Stimulated activated CD4-positive, alpha-beta T cell treated with anti-CD3 and anti-CD28 coated beads, Interleukin-4, amount 100 ng/mL, for 4 hours (primary cell): ENCODE measurements at regions not wholly inside any gene's neighbourhood (a gene's known extent, or its start where the extent isn't known, plus 50 kb on each side); places are given as distances from the start of the nearest gene placed in this dataset.

Experiments used
- DNase-seq, 2 experiments: peaks; one replicate each; pipeline ENCODE4 v3.0.0-alpha.2; 2020

DNA sequence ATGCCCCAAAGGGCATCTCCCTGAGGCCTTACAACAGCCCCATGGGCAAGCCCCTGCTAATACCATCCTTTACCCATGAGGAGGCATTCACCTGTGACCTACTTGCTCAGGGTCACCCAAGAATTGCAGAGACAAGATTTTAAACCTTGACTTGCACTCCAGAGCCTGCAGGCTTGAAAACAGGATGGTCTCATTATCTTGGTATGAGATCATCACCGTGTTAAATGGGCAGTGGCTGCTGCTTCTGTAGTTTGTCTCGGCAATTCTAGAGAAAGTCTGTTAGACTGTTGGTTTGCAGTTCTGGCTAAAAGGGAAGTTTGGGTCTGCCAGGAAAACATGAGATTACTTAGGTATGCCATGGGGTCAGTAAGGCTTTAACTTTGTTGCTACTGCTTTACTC, 698.9 kb downstream of the GALR1 start:
- no peak for DNase-seq

DNA sequence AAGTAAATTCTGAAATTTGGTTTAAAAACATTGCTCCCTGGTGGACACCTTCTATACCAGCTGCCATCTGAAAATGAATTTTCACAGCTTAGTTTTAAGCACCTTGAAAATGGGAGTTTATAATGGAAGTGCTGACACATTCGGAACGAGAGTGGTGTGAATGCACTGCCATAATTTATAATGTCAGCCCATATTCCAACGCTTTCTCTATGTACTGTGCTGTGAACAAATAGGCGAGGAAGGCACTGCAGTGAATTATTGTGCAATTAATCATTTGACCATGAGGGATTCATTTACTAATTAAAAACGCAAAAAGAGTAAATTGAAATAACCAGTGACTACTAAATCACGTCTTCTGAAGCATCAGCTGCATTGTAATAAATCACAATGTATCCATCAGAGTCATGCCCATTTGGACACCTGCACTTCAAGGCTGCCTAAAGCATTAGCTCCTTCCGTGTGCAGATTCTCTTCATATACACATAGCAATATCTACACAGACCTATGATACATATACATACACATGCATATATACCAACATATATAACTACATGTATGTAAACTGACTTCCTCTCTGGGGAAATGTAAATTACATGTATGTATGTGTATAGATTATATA, 699.8 kb downstream of the GALR1 start:
- no peak for DNase-seq

DNA sequence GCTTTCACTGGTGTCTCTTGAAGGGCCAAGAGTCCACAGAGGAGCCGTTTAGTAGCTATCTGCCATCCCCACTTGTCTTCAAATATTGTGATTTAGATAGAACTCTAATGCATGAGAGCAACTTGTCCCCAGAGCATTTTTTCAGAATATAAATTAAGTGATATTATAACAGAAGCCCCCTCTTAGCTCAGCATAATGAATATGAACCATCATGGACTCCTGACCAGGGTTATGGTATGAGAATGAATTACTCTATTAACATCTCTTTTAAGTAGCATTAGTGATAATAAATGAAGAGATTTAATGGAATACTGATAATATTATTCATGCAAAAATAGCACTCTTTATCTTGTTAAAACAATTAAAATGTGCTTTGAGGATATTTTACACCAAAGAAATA, 709.6 kb downstream of the GALR1 start:
- no peak for DNase-seq

DNA sequence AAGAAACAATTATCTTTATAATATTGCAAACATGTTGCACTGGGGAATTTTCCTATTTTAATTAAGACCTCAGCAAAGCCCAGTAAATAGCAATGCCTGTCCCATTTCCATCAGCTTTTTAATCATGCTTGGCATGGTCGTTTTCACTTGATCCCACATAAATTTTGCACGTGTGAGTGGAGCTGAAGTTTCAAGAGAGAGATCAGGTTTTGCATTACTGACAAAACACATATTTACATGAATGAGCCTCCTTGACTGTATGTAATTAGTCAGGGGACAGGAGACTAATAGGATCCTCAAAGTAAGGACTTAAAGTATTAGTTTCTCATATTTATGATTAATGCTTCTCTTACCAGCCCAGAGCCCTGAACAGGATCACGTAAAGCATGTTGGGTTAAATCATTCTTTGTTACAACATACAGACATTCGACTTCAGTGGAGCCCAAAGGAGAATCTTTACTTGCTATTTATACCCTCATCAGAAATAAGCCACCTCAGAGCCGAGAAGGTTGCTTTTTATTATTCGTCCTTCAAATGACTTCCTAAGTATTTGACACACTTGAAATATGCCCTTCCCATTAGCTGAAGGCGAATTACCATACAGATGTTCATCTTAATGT, 711.3 kb downstream of the GALR1 start:
- no peak for DNase-seq

DNA sequence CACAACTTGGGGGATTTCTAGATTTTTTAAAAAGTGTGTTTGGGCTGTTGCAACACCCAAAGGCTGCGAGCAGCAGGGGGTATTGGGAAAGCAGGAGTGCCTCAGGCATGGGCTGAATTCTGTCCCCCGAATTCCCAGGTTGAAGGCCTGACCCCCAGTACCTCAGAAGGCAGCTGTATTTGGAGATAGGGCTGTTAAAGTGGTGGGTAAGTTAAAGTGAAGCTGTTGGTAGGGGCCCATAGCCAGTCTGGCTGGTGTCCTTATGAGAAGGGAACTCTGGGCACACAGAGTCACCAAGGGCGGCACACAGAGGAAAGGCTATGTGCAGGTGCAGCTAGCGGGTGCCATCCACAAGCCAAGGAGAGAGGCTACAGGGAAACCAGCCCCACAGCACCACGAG, 717.4 kb downstream of the GALR1 start:
- DNase-seq = no peak

DNA sequence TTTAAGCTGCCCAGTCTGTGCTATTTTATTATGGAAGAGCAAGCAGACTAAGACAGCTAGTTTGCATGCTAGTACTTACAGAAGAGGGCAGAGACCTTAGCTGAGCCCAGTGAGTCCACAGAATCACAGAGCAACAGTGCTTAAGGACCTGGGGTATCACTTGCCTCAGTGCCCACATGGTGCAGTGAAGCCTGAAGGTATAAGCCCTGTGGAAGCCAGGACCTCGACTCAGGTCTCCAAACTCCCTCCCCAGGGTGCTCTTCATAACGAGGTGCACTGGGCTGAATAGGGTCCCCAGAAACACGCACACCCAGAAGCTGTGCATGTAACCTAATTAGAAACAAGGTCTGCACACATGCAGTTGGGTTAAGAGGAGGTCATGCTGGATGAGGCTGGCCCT, 718.1 kb downstream of the GALR1 start:
- DNase-seq = no peak

DNA sequence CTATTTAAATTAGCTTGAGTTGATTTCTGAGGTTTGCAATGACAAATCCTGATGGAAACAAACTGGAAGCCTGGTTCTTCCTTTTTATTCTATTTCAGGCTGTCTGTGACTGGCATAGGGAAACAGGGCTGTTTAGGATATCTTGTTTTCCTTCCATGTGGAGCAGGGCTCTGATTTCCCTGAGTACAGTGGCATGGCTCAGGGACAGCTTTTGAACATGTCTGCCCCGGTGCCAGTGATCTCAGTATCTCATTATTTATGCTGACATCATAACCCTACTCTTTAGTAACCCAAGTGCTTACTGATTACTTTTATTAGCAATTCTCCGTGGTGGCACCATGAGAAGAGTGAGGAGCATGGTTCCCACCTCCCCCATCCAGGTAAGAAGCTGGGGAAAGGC, 720.3 kb downstream of the GALR1 start:
- DNase-seq = no peak

DNA sequence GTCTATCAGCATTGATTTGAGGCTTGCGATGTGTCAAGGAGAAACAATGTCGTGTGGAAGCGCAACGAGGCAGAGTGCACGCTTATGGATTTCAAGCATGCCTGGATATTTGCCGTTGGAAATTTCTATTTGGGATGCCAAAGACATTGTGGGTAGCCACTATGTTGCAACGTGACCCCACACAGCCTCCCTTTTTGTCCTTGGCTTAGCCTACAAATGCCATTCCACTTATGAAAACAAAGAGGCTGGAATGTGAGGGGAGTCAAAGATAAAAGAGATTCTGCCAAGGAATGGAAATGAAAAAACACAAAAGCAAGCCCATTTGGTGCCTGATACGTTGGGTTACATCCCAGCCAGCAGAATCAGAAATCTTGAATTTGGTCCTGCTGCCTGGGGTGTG, 721.2 kb downstream of the GALR1 start:
- DNase-seq = no peak

DNA sequence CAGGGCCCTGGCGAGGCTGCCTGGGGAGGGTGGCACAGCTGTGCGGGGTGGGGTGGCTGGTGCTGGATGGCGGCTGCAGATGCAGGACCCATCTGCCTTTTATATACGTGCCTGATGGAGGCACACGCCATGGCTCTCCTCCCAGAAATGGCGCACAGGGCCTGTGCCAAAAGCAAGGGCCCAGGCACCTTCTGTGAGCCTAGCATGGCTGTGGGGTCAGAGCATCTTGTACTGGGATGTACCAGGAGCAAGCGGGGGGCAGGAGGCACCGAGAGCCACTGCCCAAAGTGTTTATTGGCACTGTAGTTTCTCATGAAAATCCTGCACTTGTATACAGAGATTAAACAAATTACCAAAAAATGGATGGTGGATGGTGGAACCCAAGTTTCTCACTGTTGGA, 724.1 kb downstream of the GALR1 start:
- no peak for DNase-seq

DNA sequence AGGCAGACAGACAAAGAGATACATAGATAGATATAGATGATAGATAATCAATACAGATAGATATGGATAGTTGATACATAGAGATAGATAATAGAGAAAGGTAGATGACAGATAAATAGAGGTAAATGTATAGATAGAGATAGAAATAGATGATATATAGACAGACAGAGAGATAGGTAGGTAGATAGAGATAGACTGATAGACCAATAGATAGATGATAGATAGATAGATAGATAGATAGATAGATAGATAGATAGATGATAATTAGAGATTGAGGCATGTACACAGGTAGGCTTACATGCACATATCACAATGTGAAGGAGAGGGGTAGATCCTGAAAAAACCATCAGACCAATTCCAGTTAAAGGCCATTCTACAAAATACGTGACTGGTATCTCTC, 724.7 kb downstream of the GALR1 start:
- no peak for DNase-seq

DNA sequence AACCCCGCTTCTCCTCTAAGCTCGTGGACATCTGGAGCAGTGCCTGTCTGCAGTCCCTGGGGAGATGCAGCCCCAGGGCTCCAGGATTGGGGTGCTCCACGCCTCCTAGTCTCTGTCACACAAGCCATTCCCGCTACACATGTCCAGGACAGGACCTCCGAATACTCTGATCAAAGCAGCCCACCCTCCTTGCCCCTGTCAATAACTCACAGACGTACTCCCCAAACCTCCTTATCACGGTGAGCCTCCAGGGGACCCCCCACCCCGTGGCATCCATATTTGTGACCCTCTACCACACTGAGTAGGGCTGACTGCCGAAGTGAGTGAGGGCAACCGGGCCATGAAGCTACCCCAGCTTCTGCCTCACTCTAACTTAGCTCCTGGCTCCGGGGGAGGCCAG, 727.7 kb downstream of the GALR1 start:
- DNase-seq = no peak

DNA sequence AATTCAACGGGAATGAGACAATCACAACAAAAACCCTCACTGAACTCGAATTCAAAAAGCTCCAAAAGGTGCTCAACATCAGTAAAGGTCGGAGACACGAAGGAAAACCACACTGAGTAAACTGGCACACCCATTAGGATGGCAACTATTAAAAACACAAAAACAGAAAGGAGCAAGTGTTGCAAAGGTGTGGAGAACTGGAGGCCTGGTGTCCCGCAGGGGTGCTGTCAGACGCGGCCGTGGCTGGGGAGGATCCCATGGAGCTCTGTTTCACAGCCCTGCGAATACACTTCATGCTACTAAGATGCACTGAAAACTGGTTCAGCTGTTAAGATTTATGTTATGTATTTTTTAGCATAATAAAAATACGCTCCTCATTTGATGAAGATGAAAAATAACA, 730.6 kb downstream of the GALR1 start:
- DNase-seq = no peak

DNA sequence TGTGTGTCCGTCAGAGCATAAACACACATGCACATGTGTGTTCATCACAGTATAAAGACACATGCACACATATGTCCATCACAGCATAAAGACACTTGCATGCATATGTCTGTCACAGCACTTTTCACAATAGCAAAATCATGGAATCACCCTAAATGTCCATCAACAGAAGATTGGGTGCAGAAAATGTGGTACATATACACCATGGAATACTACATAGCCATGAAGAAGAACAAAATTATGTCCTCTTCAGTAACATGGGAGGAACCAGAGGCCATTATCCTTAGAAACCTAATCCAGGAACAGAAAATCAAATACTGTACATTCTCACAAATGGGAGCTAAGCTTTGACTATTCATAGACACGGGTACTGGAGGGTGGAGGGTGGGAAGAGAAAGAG, 732.2 kb downstream of the GALR1 start:
- no peak for DNase-seq

DNA sequence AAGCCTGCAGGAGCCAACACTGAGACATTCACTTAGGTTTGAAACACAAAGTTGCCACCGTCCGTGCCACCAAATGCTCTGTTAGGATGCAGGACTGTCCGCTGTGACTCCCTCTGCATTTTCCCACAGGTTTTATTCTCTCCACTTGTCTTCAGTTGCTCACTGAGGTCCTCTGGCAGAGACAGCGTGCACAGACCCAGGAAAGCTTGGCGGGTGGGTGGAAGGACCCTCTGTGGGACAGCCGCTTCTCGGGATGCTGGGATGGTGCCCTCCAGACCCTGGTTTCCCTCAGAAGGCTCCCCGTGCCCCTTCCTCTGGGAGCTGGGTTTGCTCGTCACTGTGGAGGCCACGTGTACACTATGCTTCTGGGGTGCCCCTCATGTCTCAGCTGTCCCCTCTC, 733.6 kb downstream of the GALR1 start:
- no peak for DNase-seq

DNA sequence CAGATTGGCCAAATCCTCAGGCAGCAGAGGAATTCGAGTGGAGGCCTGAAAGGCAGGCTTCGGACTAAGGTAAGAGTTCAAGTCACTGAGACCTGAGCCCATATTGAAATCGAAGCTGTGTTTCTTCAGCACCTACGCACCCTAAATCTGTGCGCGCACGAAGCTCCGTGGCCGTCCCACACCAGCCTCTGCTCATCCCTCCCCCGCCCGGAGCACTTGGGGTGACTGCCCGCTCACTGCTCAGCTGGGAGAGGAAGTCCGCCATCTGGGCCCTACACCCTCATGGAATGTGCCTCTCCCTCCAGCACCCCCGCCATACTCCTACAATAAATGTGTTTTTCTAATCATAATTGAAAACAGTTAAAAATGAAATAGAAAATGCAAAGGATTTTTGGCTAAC, 734.5 kb downstream of the GALR1 start:
- no peak for DNase-seq

DNA sequence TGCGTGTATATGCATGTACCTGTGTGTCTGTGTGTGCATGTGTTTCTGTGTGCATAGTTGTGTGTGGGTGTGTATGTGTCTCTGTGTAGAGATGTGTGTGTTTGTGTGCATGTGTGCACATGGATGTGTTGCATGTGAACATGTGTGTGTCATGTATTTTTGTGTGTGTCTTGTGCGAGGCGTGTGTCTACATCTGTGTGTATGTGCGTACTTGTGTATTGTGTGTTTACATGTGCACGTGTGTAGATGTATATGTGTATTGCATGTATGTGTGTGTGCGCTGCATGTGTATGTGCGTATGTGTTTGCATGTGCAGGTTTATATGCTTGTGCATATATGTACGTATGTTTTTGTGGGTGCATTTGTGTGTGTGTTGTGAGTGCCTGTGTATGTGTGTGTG, 735.2 kb downstream of the GALR1 start:
- no peak for DNase-seq

DNA sequence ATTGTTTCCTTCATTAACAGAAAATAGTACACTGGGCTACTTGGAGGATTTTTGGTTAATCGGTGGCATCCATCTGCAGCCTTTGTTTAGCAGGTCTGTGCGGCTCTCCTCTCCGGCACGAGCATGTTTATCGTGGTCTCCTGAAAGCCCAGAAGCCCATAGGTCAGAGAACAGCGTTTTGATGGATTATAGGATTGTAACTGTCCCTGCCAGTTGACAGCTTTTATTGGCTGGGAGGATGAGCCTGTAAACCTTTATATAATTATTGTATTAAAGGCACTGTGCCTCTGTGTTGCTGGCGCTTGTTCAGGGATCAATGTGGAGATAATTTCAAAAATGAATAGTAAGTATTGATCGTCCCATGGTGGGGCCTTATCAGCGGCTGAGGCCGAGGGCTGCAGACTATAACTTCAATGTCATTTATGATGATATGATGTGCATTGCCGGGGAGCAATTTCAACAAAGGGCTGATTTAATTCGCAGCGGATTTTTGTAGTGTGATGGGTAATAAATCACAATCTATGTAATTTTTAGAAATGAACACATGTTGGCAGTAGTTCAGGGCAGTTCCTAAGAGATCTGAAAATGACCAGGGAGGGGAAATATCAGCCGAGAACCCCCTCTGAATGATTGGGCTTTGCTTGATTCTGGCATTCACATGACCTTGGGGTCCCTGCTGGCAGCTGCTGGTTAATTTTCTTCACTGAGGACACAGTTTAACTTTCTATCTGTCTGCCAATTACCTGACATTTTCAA, 736.1 kb downstream of the GALR1 start:
- DNase-seq = no peak

DNA sequence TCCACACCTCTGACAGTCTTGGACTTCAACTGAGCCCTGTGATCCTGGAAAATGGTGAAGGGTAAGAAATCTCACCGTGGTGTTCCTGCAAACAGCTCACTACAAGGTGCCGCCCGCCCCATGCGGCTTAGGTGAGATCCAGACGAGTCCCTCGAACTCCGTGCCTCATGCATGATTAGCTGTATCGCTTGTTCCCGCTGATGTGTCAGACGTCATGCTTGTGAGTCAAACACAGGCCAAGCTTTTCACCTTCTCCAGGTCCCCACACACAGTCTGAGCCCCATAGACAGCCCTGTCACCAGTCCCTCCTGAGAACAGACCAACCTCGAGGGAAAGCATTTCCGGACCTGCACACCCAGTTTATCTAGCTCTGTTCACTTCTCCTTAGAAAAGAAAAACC, 740.5 kb downstream of the GALR1 start:
- DNase-seq = no peak

DNA sequence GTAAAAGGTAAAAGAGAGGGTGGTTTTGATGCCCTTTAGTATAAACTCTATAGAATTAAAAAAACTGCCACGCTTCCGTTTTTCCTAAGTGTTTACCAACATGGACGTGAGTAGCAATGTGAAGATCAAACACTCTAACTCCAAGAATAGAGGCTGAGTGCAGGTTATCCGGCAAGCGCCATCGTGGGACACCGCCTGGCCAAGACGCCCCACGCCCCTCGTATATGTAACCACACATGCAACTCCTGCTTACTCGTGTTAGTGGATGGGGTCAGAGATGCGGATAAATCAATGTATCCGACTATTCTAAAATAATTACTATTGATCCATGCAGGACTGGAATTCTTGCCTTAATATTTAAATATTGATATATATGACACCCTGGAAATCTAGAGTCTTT, 741.3 kb downstream of the GALR1 start:
- no peak for DNase-seq

DNA sequence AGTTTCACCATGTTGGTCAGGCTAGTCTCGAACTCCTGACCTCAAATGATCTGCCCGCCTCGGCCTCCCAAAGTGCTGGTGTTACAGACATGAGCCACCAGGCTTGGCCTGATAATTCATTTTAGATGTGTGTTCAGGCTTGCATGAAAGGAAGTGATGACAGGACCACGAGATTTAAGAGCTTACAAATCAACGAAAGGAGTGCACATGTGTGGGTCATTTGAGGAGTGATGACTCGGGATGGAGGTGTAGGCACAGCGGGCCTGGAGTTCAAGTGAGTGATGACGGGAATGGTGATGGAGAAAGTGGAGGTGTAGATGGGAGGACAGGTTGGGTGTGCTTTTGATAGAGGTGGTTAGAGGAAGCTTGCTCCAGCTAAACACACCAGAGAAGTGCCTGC, 742.4 kb downstream of the GALR1 start:
- no peak for DNase-seq

DNA sequence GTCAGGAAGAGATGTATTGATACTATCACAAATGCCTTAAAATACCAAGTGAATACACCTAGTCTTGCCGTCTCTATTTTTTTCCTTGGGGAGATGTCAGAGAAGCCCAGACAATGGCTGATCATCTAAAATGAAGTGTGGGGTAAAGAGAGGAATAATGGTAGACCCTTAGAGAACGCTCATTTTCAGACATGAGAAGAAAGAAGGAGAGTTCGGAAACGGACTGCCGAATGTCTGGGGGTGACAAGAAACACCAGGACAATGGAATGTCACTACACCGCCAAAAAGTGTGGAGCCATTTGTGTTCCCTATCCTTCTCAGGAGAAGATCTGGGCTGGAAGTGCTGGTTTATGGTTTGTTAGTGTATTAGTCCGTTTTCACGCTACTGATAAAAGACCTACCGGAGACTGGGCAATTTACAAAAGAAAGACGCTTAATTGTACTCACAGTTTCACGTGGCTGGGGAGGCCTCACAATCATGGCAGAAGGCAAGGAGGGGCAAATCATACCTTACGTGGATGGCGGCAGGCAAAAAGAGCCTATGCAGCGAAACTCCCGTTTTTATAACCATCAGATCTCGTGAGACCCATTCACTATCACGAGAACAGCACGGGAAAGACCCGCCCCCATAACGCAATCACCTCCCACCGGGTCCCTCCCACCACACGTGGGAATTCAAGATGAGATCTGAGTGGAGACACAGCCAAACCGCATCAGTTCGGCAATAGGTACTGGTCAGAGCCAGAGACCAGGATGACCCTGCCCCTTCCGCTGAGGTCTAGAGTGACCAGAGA, 743.7 kb downstream of the GALR1 start:
- DNase-seq = no peak

DNA sequence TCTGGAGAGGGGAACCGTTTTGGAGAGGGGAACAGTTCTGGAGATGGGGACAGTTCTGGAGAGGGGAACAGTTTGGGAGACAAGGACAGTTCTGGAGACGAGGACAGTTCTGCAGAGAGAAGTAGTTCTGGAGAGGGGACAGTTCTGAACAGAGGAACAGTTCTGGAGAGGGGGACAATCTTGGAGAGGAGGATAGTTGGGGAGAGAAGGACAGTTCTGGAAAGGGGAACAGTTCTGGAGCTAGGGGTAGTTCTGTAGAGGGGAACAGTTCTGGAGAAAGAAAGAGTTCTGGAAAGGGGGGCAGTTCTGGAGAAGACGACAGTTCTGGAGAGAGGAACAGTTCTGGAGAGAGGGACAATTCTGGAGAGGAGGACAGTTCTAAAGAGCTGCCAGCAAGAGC, 745.9 kb downstream of the GALR1 start:
- no peak for DNase-seq

DNA sequence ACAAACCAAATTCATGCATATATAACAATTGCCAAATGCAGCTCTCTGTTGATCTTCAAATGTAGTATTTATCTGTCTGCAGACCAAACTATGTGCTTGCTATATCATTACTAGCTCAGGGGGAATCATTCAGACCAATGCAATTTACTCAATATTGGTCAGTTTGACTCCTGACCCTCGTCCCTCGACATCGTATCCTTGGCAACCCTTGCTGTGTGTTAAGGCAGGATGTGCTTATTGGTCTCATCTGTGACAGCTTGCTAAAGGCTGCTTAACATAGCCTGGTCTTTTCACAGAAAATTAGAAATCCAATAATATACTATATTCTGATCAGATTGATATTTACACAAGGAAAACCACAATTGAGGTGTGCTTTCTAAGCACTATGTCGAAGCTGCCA, 747.1 kb downstream of the GALR1 start:
- DNase-seq = no peak

DNA sequence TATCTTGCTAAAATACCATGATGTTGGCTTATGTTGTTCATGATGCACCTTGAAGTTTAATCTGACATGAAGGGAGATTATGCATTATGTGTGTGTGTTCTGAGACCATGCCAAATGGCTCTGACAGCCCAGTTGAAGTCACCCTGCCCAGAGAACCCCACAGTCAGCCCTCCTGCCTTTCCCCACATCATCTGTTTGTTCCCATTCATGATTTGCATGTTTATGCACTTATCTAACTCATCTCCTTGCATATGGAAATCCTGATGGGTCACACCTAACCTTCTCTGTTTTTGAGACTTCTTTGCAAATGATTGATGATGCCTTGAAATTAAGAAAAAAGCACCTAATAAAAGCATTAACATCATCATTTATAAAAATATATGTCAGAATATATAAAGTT, 752.2 kb downstream of the GALR1 start:
- DNase-seq = no peak
